SU-DHL-6 (cell line): ENCODE measurements at regions not wholly inside any gene's neighbourhood (a gene's known extent, or its start where the extent isn't known, plus 50 kb on each side); places are given as distances from the start of the nearest gene placed in this dataset.

Source experiments
- H2AFZ ChIP-seq: fragments of 200-600 bp; sonication (generic); 2 replicates; pipeline ENCODE4 v1.6.1; 2014; ENCODE audit warnings: low read depth, mild to moderate bottlenecking, moderate library complexity, mixed read lengths, antibody characterized with exemption, low read length; ENCODE audit not compliant: severe bottlenecking
- H3F3A ChIP-seq: fragments of 200-600 bp; shearing (Covaris generic); 2 replicates; pipeline ENCODE4 v1.6.0; 2016; ENCODE audit warnings: antibody characterized with exemption, mild to moderate bottlenecking; ENCODE audit not compliant: insufficient read depth
- H3K27ac ChIP-seq: fragments of 200-600 bp; sonication (generic); 2 replicates; pipeline ENCODE4 v1.5.1; 2016; ENCODE audit warnings: low read depth, mild to moderate bottlenecking, low read length, moderate library complexity, mixed read lengths
- H3K27me3 ChIP-seq: fragments of 200-600 bp; sonication (generic), shearing (Covaris generic); 2 replicates; pipeline ENCODE4 v1.6.0; 2014; ENCODE audit warnings: mild to moderate bottlenecking, low read length
- H3K36me3 ChIP-seq: fragments of 200-600 bp; sonication (generic); 2 replicates; pipeline ENCODE4 v1.6.1; 2014; ENCODE audit warnings: mild to moderate bottlenecking, low read length, mixed read lengths
- H3K4me2 ChIP-seq: fragments of 300-600, 200-600 bp; shearing (Covaris generic), sonication (generic); 2 replicates; pipeline ENCODE4 v1.6.0; 2014; ENCODE audit warnings: low read length, low read depth, mild to moderate bottlenecking; ENCODE audit not compliant: poor library complexity, severe bottlenecking
- H3K4me3 ChIP-seq: fragments of 200-600 bp; sonication (generic); 2 replicates; pipeline ENCODE4 v1.5.1; 2014; ENCODE audit warnings: antibody characterized with exemption, low read length, mild to moderate bottlenecking, mixed read lengths; ENCODE audit not compliant: insufficient read depth, poor library complexity, severe bottlenecking
- H3K79me2 ChIP-seq: fragments of 200-600 bp; sonication (generic); 2 replicates; pipeline ENCODE4 v1.6.1; 2014; ENCODE audit warnings: mild to moderate bottlenecking, low read length, moderate library complexity; ENCODE audit not compliant: insufficient read depth
- H3K9ac ChIP-seq: fragments of 200-600 bp; sonication (generic); 2 replicates; pipeline ENCODE4 v1.7.0; 2014; ENCODE audit warnings: mild to moderate bottlenecking, low read length
- H3K9me2 ChIP-seq: fragments of 200-600 bp; sonication (generic); replicated peaks from 2 replicates; pipeline ENCODE4 v1.6.1; 2014; ENCODE audit warnings: low read length; ENCODE audit not compliant: insufficient read depth
- H3K9me3 ChIP-seq: fragments of 200-600 bp; sonication (generic); 2 replicates; pipeline ENCODE4 v1.6.1; 2014; ENCODE audit warnings: low read length, mixed read lengths; ENCODE audit not compliant: insufficient read depth
- H4K20me1 ChIP-seq: fragments of 200-600 bp; sonication (generic); 2 replicates; pipeline ENCODE4 v1.6.1; 2014; ENCODE audit warnings: low read depth, mild to moderate bottlenecking, antibody characterized with exemption, low read length, moderate library complexity, mixed read lengths
- CTCF ChIP-seq: fragments of 200-600 bp; sonication (generic); IDR thresholded peaks from one replicate; pipeline ENCODE4 v1.5.1; 2017; ENCODE audit warnings: antibody characterized with exemption, mild to moderate bottlenecking, low read length, moderate library complexity; ENCODE audit not compliant: insufficient read depth, poor library complexity, severe bottlenecking
- EZH2phosphoT487 ChIP-seq: fragments of 200-600 bp; sonication (generic), shearing (Covaris generic); conservative IDR thresholded peaks from 2 replicates; pipeline ENCODE4 v1.6.1; 2018; ENCODE audit warnings: mild to moderate bottlenecking, antibody characterized with exemption, low read length, moderate library complexity, mixed read lengths

GRCh38 chr7:28343462-28343861, 68.9 kb upstream of the CREB5 start:
- Histone ChIP-seq H3F3A (no peaks in the 10 kb centered on the region), H2AFZ (no peak overlapping the region), H3K4me2 (no peak overlapping the region), H3K4me3 (no peak overlapping the region), H3K9me2 (no peaks in the 10 kb centered on the region), H4K20me1 (no peaks in the 10 kb centered on the region), H3K9me3 (no peaks in the 10 kb centered on the region), H3K79me2 (no peaks in the 10 kb centered on the region), H3K9ac (no peak overlapping the region), H3K36me3 (no peaks in the 10 kb centered on the region), H3K27me3 (no peaks in the 10 kb centered on the region), H3K27ac (no peak overlapping the region)
- no peak for TF ChIP-seq CTCF
- no peak for TF ChIP-seq EZH2phosphoT487

GRCh38 chr7:28346256-28346655, 66.1 kb upstream of the CREB5 start:
- Histone ChIP-seq H3F3A (no peaks in the 10 kb centered on the region), H3K27ac (no peak overlapping the region), H3K27me3 (no peaks in the 10 kb centered on the region), H3K9me2 (no peaks in the 10 kb centered on the region), H3K36me3 (no peaks in the 10 kb centered on the region), H3K4me2 (no peak overlapping the region), H2AFZ (no peak overlapping the region), H4K20me1 (no peaks in the 10 kb centered on the region), H3K4me3 (no peak overlapping the region), H3K9me3 (no peaks in the 10 kb centered on the region), H3K79me2 (no peaks in the 10 kb centered on the region), H3K9ac (no peak overlapping the region)
- TF ChIP-seq CTCF = no peak
- no peak for TF ChIP-seq EZH2phosphoT487

GRCh38 chr7:28346676-28347363, 65.5 kb upstream of the CREB5 start:
- H3K9me3 ChIP-seq = no peaks in the 10 kb centered on the region
- no peaks in the 10 kb centered on the region for H4K20me1 ChIP-seq
- H3K4me3 ChIP-seq = no peak overlapping the region
- TF ChIP-seq EZH2phosphoT487 = no peak
- no peak for TF ChIP-seq CTCF
- no peaks in the 10 kb centered on the region for H3K79me2 ChIP-seq
- no peak overlapping the region for H3K4me2 ChIP-seq
- H2AFZ ChIP-seq = no peak overlapping the region
- no peak overlapping the region for H3K9ac ChIP-seq
- no peaks in the 10 kb centered on the region for H3K9me2 ChIP-seq
- H3K27ac ChIP-seq = no peak overlapping the region
- no peaks in the 10 kb centered on the region for H3K36me3 ChIP-seq
- no peaks in the 10 kb centered on the region for H3F3A ChIP-seq
- H3K27me3 ChIP-seq = no peaks in the 10 kb centered on the region
